Activated T-cell treated with anti-CD3 and anti-CD28 coated beads for 48 hours (primary cell): ENCODE measurements at regions not wholly inside any gene's neighbourhood (a gene's known extent, or its start where the extent isn't known, plus 50 kb on each side); places are given as distances from the start of the nearest gene placed in this dataset.
"Not testable (repeated sequence)": the region's sequence is repeated elsewhere in the genome, so short reads cannot be mapped to it uniquely, and the experiment has no call there.

Source experiments
- DNase-seq: peaks from one replicate; pipeline ENCODE4 v3.0.0-alpha.2; 2020; ENCODE audit warnings: low read depth

GRCh38 chr16:21516705-21517040 is 82.7 kb upstream of the METTL9 start:
- not testable (repeated sequence) for DNase-seq

- DNase-seq = not testable (repeated sequence)
Observed at GRCh38 chr16:21517263-21517662, 82.1 kb upstream of the METTL9 start.

- DNase-seq = not testable (repeated sequence)
Observed at GRCh38 chr16:21519361-21520133, 79.8 kb upstream of the METTL9 start.

- DNase-seq = peak; percentile 99
Observed at GRCh38 chr16:21520134-21521047, 79.0 kb upstream of the METTL9 start.

GRCh38 chr16:21521048-21521389 is 78.4 kb upstream of the METTL9 start:
- DNase-seq = not testable (repeated sequence)

GRCh38 chr16:21521390-21522143 is 77.8 kb upstream of the METTL9 start:
- not testable (repeated sequence) for DNase-seq

- DNase-seq = not testable (repeated sequence)
Observed at GRCh38 chr16:21522846-21523245, 76.5 kb upstream of the METTL9 start.

GRCh38 chr16:21523411-21524067 is 75.8 kb upstream of the METTL9 start:
- DNase-seq = no peak

- no peak for DNase-seq
Observed at GRCh38 chr16:21524068-21524751, 75.2 kb upstream of the METTL9 start.

- DNase-seq = not testable (repeated sequence)
Observed at GRCh38 chr16:21524752-21525028, 74.7 kb upstream of the METTL9 start.

GRCh38 chr16:21525029-21525895 is 74.1 kb upstream of the METTL9 start:
- not testable (repeated sequence) for DNase-seq

- DNase-seq = not testable (repeated sequence)
Observed at GRCh38 chr16:21525956-21526922, 73.1 kb upstream of the METTL9 start.

GRCh38 chr16:21526923-21527807 is 72.2 kb upstream of the METTL9 start:
- DNase-seq = no peak

GRCh38 chr16:21529060-21529658 is 70.2 kb upstream of the METTL9 start:
- DNase-seq = not testable (repeated sequence)

- not testable (repeated sequence) for DNase-seq
Observed at GRCh38 chr16:21530729-21531383, 68.5 kb upstream of the METTL9 start.

- not testable (repeated sequence) for DNase-seq
Observed at GRCh38 chr16:21532996-21533395, 66.4 kb upstream of the METTL9 start.

GRCh38 chr16:21533474-21533873 is 65.9 kb upstream of the METTL9 start:
- not testable (repeated sequence) for DNase-seq
